ENCODE measurements at regions not wholly inside any gene's neighbourhood (a gene's known extent, or its start where the extent isn't known, plus 50 kb on each side); places are given as distances from the start of the nearest gene placed in this dataset.

DNA sequence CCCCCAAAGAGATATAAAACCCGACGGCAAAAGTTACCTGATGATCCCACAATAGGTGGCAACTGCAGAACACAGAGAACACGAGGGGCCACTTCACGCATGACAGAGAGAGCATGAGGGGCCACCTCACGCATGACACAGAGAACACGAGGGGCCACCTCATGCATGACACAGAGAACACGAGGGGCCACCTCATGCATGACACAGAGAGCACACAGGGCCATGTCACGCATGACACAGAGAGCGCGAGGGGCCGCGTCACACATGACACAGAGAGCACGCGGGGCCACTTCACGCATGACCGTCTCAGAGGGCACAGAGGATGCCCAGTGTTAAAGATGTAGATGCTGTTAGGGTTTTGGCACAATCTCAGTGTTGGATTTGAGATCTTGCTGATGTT lies 1359.5 kb downstream of the TBC1D22A start:
- H3K36me3 Mint-ChIP-seq (ENCODE audit: low read depth) = no peaks in the 10 kb centered on the region; the same call in 2 of the 3 replicates
- H3K4me3 ChIP-seq = no peak overlapping the region
- TF ChIP-seq NANOG (IDR thresholded peaks at IDR 0.05; ENCODE audit: borderline replicate concordance) (no peak), EZH2 (IDR thresholded peaks at IDR 0.05; ENCODE audit: low read depth, unreplicated experiment) (no peak), ZNF114 (CRISPR knock-in tag; IDR thresholded peaks at IDR 0.05) (no peak), ZNF331 (CRISPR knock-in tag; IDR thresholded peaks at IDR 0.05; ENCODE audit: low read depth) (no peak), JUNB (IDR thresholded peaks at IDR 0.05; ENCODE audit: unreplicated experiment) (no peak), STAT1 (IDR thresholded peaks at IDR 0.05; ENCODE audit: unreplicated experiment) (no peak), ZNF462 (CRISPR knock-in tag; IDR thresholded peaks at IDR 0.05) (no peak), EZH2phosphoT487 (IDR thresholded peaks at IDR 0.05; ENCODE audit: unreplicated experiment) (no peak), POLR2AphosphoS5 (IDR thresholded peaks at IDR 0.05; ENCODE audit: low read depth) (no peak), REST (IDR thresholded peaks at IDR 0.05; ENCODE audit: unreplicated experiment) (no peak), CREB1 (CRISPR knock-in tag; IDR thresholded peaks at IDR 0.05; ENCODE audit: low read depth) (no peak), ETS1 (IDR thresholded peaks at IDR 0.05) (no peak)
- TF ChIP-seq, protein P1, sequence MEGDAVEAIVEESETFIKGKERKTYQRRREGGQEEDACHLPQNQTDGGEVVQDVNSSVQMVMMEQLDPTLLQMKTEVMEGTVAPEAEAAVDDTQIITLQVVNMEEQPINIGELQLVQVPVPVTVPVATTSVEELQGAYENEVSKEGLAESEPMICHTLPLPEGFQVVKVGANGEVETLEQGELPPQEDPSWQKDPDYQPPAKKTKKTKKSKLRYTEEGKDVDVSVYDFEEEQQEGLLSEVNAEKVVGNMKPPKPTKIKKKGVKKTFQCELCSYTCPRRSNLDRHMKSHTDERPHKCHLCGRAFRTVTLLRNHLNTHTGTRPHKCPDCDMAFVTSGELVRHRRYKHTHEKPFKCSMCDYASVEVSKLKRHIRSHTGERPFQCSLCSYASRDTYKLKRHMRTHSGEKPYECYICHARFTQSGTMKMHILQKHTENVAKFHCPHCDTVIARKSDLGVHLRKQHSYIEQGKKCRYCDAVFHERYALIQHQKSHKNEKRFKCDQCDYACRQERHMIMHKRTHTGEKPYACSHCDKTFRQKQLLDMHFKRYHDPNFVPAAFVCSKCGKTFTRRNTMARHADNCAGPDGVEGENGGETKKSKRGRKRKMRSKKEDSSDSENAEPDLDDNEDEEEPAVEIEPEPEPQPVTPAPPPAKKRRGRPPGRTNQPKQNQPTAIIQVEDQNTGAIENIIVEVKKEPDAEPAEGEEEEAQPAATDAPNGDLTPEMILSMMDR (conservative IDR thresholded peaks at IDR 0.05; ENCODE audit: low read depth in 2 of 2) = no peak
- no peak for DNase-seq (ENCODE audit: low spot score)
- H2AFZ ChIP-seq = no peak overlapping the region
- no peaks in the 10 kb centered on the region for H4K20me1 ChIP-seq (replicated peaks; ENCODE audit: insufficient read depth)
- H3K4me3 Mint-ChIP-seq = no peak overlapping the region
- H3K27me3 ChIP-seq (ENCODE audit: insufficient read depth) = no peaks in the 10 kb centered on the region
- H3K27me3 Mint-ChIP-seq (ENCODE audit: insufficient read depth, low read depth, poor library complexity) = peaks cover 5% of the 10 kb centered on the region
- H3K9me3 Mint-ChIP-seq = peaks cover 6% of the 10 kb centered on the region
- H3K4me1 ChIP-seq (ENCODE audit: insufficient read depth) = no peaks in the 10 kb centered on the region
- no peaks in the 10 kb centered on the region for H3K79me2 ChIP-seq (replicated peaks; ENCODE audit: insufficient read depth)
- no peak overlapping the region for H3K4me2 ChIP-seq
- H3F3A ChIP-seq (replicated peaks; ENCODE audit: low read depth) = no peaks in the 10 kb centered on the region
- H3K36me3 ChIP-seq (ENCODE audit: insufficient read depth) = no peaks in the 10 kb centered on the region
- no peaks in the 10 kb centered on the region for H3K9me2 ChIP-seq (ENCODE audit: insufficient read depth)
- no peak overlapping the region for H3K27ac Mint-ChIP-seq
- peaks cover 3% of the 10 kb centered on the region for H3K4me1 Mint-ChIP-seq
- no peak for ATAC-seq
- no peak overlapping the region for H3K27ac ChIP-seq (ENCODE audit: low read depth)

Measured in GM23338 (cell line).